ENCODE measurements at regions not wholly inside any gene's neighbourhood (a gene's known extent, or its start where the extent isn't known, plus 50 kb on each side); places are given as distances from the start of the nearest gene placed in this dataset.

DNA sequence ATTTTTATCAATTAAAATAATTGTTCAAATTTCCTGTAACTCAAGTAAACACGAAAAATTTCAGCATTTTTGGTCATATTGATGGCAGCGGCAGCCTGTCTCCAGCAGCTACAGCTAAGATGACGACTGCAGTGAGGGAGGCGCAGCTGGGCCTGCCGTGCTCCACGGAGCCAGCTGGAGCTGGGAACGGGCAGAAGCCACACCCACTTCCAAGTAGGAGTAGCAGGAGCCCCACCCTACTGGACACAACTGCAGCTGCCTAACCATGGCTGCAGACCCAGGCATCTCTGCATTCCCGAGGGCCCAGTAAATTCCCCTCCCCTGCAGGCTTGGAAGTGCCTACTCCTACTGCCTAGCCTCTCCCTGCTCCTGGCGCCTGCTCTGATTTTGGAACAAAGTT is 2031.7 kb downstream of the EFNA5 start:
- Histone ChIP-seq H3K9me3 (ENCODE audit: control insufficient read depth, low read depth, low read length) (peaks cover 5% of the 10 kb centered on the region), H3K27ac (ENCODE audit: control insufficient read depth, insufficient read depth, low read length) (no peak overlapping the region), H3K79me2 (ENCODE audit: control insufficient read depth, insufficient read depth, low read length) (no peaks in the 10 kb centered on the region), H3K27me3 (ENCODE audit: control insufficient read depth, extremely low read depth, insufficient read depth, low read length) (no peaks in the 10 kb centered on the region), H3K4me3 (ENCODE audit: control insufficient read depth in 2 of 3, extremely low read depth in 1 of 3, insufficient read depth in 2 of 3, low read depth in 1 of 3, low read length in 3 of 3) (no peak overlapping the region), H4K20me1 (ENCODE audit: control insufficient read depth, extremely low read depth, insufficient read depth, low read length) (no peaks in the 10 kb centered on the region), H3K9me1 (ENCODE audit: control insufficient read depth, extremely low read depth, insufficient read depth, low read length) (no peaks in the 10 kb centered on the region), H3K4me1 (ENCODE audit: control insufficient read depth, extremely low read depth, insufficient read depth, low read length) (no peaks in the 10 kb centered on the region), H3K36me3 (ENCODE audit: control insufficient read depth in 2 of 2, extremely low read depth in 1 of 2, insufficient read depth in 2 of 2, low read length in 2 of 2) (no peaks in the 10 kb centered on the region), H3K9ac (ENCODE audit: control insufficient read depth, extremely low read depth, insufficient read depth, low read length) (no peak overlapping the region), H3K4me2 (ENCODE audit: control insufficient read depth, extremely low read depth, insufficient read depth, low read depth, low read length) (no peak overlapping the region), H2AFZ (ENCODE audit: control insufficient read depth, low read length) (no peak overlapping the region)
- TF ChIP-seq, protein P1, sequence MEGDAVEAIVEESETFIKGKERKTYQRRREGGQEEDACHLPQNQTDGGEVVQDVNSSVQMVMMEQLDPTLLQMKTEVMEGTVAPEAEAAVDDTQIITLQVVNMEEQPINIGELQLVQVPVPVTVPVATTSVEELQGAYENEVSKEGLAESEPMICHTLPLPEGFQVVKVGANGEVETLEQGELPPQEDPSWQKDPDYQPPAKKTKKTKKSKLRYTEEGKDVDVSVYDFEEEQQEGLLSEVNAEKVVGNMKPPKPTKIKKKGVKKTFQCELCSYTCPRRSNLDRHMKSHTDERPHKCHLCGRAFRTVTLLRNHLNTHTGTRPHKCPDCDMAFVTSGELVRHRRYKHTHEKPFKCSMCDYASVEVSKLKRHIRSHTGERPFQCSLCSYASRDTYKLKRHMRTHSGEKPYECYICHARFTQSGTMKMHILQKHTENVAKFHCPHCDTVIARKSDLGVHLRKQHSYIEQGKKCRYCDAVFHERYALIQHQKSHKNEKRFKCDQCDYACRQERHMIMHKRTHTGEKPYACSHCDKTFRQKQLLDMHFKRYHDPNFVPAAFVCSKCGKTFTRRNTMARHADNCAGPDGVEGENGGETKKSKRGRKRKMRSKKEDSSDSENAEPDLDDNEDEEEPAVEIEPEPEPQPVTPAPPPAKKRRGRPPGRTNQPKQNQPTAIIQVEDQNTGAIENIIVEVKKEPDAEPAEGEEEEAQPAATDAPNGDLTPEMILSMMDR (optimal IDR thresholded peaks at IDR 0.05 in 1 of 3, IDR thresholded peaks at IDR 0.05 in 1 of 3, conservative IDR thresholded peaks at IDR 0.05 in 1 of 3; ENCODE audit: extremely low read depth in 1 of 3, insufficient read depth in 2 of 3, low read length in 3 of 3), result no peak
- no peak for TF ChIP-seq EZH2 (IDR thresholded peaks at IDR 0.05; ENCODE audit: low read length)
- dilution Hi-C loops (cut with MboI; ENCODE audit: extremely low pct_ligation_motif_present, low sequenced_read_pairs), result no loop called here
- FAIRE-seq, result no peak
- DNase-seq (ENCODE audit: low read depth, low spot score), result no peak

DNA sequence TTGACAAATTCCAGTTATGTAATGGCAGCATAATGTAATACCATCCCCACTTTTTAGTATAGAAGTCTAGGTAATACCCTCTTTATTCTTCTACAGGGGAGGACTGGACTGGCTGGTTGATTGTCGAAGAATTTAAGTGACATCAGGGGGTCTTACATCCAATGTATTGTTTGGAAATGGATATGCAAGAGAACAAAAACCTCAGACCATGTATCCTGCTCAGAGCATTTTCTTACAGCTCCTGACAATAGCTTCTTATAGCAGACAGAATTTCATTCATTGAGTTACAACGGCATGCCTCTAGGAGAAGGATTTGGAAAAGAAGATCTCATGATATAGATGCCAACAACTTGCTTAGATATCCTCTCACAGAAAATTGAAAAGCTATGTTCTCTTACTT is 2032.3 kb downstream of the EFNA5 start:
- no peaks in the 10 kb centered on the region for H3K9me1 ChIP-seq (ENCODE audit: control insufficient read depth, extremely low read depth, insufficient read depth, low read length)
- H3K79me2 ChIP-seq (ENCODE audit: control insufficient read depth, insufficient read depth, low read length), result no peaks in the 10 kb centered on the region
- H3K9ac ChIP-seq (ENCODE audit: control insufficient read depth, extremely low read depth, insufficient read depth, low read length), result no peak overlapping the region
- no peaks in the 10 kb centered on the region for H3K4me1 ChIP-seq (ENCODE audit: control insufficient read depth, extremely low read depth, insufficient read depth, low read length)
- H2AFZ ChIP-seq (ENCODE audit: control insufficient read depth, low read length), result no peak overlapping the region
- no peak for DNase-seq (ENCODE audit: low read depth, low spot score)
- no peak for FAIRE-seq
- dilution Hi-C loops (cut with MboI; ENCODE audit: extremely low pct_ligation_motif_present, low sequenced_read_pairs), result no loop called here
- H3K4me2 ChIP-seq (ENCODE audit: control insufficient read depth, extremely low read depth, insufficient read depth, low read depth, low read length), result no peak overlapping the region
- no peak overlapping the region for H3K4me3 ChIP-seq (ENCODE audit: control insufficient read depth in 2 of 3, extremely low read depth in 1 of 3, insufficient read depth in 2 of 3, low read depth in 1 of 3, low read length in 3 of 3)
- no peaks in the 10 kb centered on the region for H3K27me3 ChIP-seq (ENCODE audit: control insufficient read depth, extremely low read depth, insufficient read depth, low read length)
- H3K9me3 ChIP-seq (ENCODE audit: control insufficient read depth, low read depth, low read length), result peaks cover 5% of the 10 kb centered on the region
- H3K36me3 ChIP-seq (ENCODE audit: control insufficient read depth in 2 of 2, extremely low read depth in 1 of 2, insufficient read depth in 2 of 2, low read length in 2 of 2), result no peaks in the 10 kb centered on the region
- H4K20me1 ChIP-seq (ENCODE audit: control insufficient read depth, extremely low read depth, insufficient read depth, low read length), result no peaks in the 10 kb centered on the region
- no peak for TF ChIP-seq EZH2 (IDR thresholded peaks at IDR 0.05; ENCODE audit: low read length)
- no peak overlapping the region for H3K27ac ChIP-seq (ENCODE audit: control insufficient read depth, insufficient read depth, low read length)

DNA sequence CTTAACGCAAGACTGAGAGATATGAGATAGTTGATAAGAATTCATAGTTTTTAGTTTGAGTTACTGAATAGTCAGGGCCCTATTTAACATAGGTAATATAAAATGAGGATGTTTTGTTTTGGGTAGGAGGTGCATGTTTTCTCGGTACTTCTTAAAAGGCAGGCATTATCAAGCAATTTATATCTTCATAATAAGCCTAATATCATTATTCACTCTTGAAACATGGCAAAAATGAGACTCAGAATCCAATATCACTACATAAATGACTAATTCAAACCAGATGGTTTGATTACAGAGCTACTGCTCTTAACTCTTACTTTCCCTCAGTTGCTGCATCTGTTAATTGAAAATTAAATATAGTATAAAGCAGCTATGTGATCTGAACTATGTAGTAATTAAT is 2038.7 kb downstream of the EFNA5 start:
- Histone ChIP-seq H3K27me3 (ENCODE audit: control insufficient read depth, extremely low read depth, insufficient read depth, low read length) (no peaks in the 10 kb centered on the region), H3K36me3 (ENCODE audit: control insufficient read depth in 2 of 2, extremely low read depth in 1 of 2, insufficient read depth in 2 of 2, low read length in 2 of 2) (no peaks in the 10 kb centered on the region), H3K4me2 (ENCODE audit: control insufficient read depth, extremely low read depth, insufficient read depth, low read depth, low read length) (no peak overlapping the region), H3K27ac (ENCODE audit: control insufficient read depth, insufficient read depth, low read length) (no peak overlapping the region), H3K4me3 (ENCODE audit: control insufficient read depth in 2 of 3, extremely low read depth in 1 of 3, insufficient read depth in 2 of 3, low read depth in 1 of 3, low read length in 3 of 3) (no peak overlapping the region), H3K9me1 (ENCODE audit: control insufficient read depth, extremely low read depth, insufficient read depth, low read length) (no peaks in the 10 kb centered on the region), H3K9ac (ENCODE audit: control insufficient read depth, extremely low read depth, insufficient read depth, low read length) (no peak overlapping the region), H3K79me2 (ENCODE audit: control insufficient read depth, insufficient read depth, low read length) (no peaks in the 10 kb centered on the region), H3K9me3 (ENCODE audit: control insufficient read depth, low read depth, low read length) (no peaks in the 10 kb centered on the region), H3K4me1 (ENCODE audit: control insufficient read depth, extremely low read depth, insufficient read depth, low read length) (no peaks in the 10 kb centered on the region), H2AFZ (ENCODE audit: control insufficient read depth, low read length) (no peak overlapping the region), H4K20me1 (ENCODE audit: control insufficient read depth, extremely low read depth, insufficient read depth, low read length) (no peaks in the 10 kb centered on the region)
- no peak for FAIRE-seq
- TF ChIP-seq, protein P1 (optimal IDR thresholded peaks at IDR 0.05 in 1 of 3, IDR thresholded peaks at IDR 0.05 in 1 of 3, conservative IDR thresholded peaks at IDR 0.05 in 1 of 3; ENCODE audit: extremely low read depth in 1 of 3, insufficient read depth in 2 of 3, low read length in 3 of 3), result no peak
- TF ChIP-seq EZH2 (IDR thresholded peaks at IDR 0.05; ENCODE audit: low read length), result no peak
- DNase-seq (ENCODE audit: low read depth, low spot score), result no peak
- dilution Hi-C loops (cut with MboI; ENCODE audit: extremely low pct_ligation_motif_present, low sequenced_read_pairs), result no loop called here
